GM12874 (cell line): ENCODE measurements at regions not wholly inside any gene's neighbourhood (a gene's known extent, or its start where the extent isn't known, plus 50 kb on each side); places are given as distances from the start of the nearest gene placed in this dataset.

Experiments
- CTCF ChIP-seq: IDR thresholded peaks from 2 replicates; pipeline ENCODE4 v1.5.1; 2011; ENCODE audit warnings: low read depth, mild to moderate bottlenecking, control low read depth, low read length, moderate library complexity; ENCODE audit not compliant: insufficient read depth

- no peak for TF ChIP-seq CTCF
Measured at GRCh38 chr5:62000646-62001045, 305.4 kb upstream of the KIF2A start.

- no peak for TF ChIP-seq CTCF
Measured at GRCh38 chr5:62001640-62002039, 304.4 kb upstream of the KIF2A start.

- TF ChIP-seq CTCF = no peak
Measured at GRCh38 chr5:62002436-62002835, 303.6 kb upstream of the KIF2A start.

GRCh38 chr5:62005551-62005950 is 300.5 kb upstream of the KIF2A start:
- no peak for TF ChIP-seq CTCF

- no peak for TF ChIP-seq CTCF
Measured at GRCh38 chr5:62007457-62007856, 298.5 kb upstream of the KIF2A start.

- no peak for TF ChIP-seq CTCF
Measured at GRCh38 chr5:62011089-62011664, 294.8 kb upstream of the KIF2A start.

- no peak for TF ChIP-seq CTCF
Measured at GRCh38 chr5:62017092-62017491, 288.9 kb upstream of the KIF2A start.
